ENCODE measurements at regions not wholly inside any gene's neighbourhood (a gene's known extent, or its start where the extent isn't known, plus 50 kb on each side); places are given as distances from the start of the nearest gene placed in this dataset.

DNA sequence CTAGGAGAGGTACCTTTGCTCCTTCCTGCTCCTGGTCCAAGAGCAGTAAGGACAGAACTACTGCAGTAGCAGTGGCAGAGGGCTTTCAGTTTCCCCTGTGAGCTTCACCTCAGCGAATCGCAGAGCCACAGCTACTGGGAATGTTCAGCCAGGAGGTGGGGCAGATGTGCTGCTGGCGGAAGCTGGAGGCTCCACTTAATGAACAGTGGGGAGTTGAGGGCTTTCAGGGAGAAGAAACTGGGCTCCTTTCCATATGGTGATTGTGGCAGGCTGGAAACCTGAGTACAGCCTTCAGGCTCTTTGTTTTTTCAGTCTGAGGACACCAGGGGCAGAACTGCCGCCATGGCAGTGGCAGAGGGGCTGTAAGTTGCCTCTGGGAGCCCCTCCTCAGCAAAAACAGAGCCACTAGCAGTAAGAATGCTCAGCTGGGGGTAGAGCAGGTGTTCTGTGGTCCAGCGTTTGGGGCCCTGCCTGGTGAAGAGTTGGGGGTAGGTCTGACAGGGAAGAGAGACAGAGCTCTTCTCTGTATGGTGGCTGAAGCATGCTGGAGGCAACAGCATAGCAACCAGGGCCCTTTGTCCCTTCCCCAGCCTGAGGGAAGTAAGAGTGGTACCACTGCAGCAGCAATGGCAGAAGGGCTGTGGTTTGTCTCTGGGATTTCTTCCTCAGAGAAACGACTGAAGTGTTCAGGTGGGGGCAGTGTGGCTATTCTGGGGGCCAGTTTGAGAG, 106.0 kb upstream of the GRXCR1 start:
- TF ChIP-seq POLR2AphosphoS5 (IDR thresholded peaks at IDR 0.05) (no peak), POLR2A (IDR thresholded peaks at IDR 0.05) (no peak)
- TF ChIP-seq, protein P1, sequence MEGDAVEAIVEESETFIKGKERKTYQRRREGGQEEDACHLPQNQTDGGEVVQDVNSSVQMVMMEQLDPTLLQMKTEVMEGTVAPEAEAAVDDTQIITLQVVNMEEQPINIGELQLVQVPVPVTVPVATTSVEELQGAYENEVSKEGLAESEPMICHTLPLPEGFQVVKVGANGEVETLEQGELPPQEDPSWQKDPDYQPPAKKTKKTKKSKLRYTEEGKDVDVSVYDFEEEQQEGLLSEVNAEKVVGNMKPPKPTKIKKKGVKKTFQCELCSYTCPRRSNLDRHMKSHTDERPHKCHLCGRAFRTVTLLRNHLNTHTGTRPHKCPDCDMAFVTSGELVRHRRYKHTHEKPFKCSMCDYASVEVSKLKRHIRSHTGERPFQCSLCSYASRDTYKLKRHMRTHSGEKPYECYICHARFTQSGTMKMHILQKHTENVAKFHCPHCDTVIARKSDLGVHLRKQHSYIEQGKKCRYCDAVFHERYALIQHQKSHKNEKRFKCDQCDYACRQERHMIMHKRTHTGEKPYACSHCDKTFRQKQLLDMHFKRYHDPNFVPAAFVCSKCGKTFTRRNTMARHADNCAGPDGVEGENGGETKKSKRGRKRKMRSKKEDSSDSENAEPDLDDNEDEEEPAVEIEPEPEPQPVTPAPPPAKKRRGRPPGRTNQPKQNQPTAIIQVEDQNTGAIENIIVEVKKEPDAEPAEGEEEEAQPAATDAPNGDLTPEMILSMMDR (IDR thresholded peaks at IDR 0.05), result no peak
- Histone ChIP-seq H3K4me3 (no peak overlapping the region), H3K9me3 (peaks cover 0 to 16% of the 10 kb centered on the region in 2 donors), H3K36me3 (no peaks in the 10 kb centered on the region), H3K4me1 (no peaks in the 10 kb centered on the region), H3K27ac (no peak overlapping the region), H3K27me3 (no peaks in the 10 kb centered on the region)
- intact Hi-C loops (cut with DNase I; ENCODE audit: low total_unique reads), result no loop called here
- DNase-seq (ENCODE audit: low spot score in 2 of 2), result no peak

- no peak for DNase-seq (ENCODE audit: low spot score in 2 of 2)
- intact Hi-C loops (cut with DNase I; ENCODE audit: low total_unique reads), result no loop called here
- H3K4me1 ChIP-seq, result no peaks in the 10 kb centered on the region
- no peaks in the 10 kb centered on the region for H3K27me3 ChIP-seq
- TF ChIP-seq POLR2AphosphoS5 (IDR thresholded peaks at IDR 0.05) (no peak), POLR2A (IDR thresholded peaks at IDR 0.05) (no peak)
- TF ChIP-seq, protein P1 (IDR thresholded peaks at IDR 0.05), result no peak
- H3K9me3 ChIP-seq, result peaks cover 0 to 16% of the 10 kb centered on the region in 2 donors
- H3K36me3 ChIP-seq, result no peaks in the 10 kb centered on the region
- H3K27ac ChIP-seq, result no peak overlapping the region
- no peak overlapping the region for H3K4me3 ChIP-seq
Observed at GRCh38 chr4:42785817-42786216, 106.7 kb upstream of the GRXCR1 start.

- no peaks in the 10 kb centered on the region for H3K4me1 ChIP-seq
- no peak for DNase-seq (ENCODE audit: low spot score in 2 of 2)
- H3K4me3 ChIP-seq, result no peak overlapping the region
- H3K36me3 ChIP-seq, result no peaks in the 10 kb centered on the region
- H3K27ac ChIP-seq, result no peak overlapping the region
- peaks cover 0 to 16% of the 10 kb centered on the region in 2 donors for H3K9me3 ChIP-seq
- H3K27me3 ChIP-seq, result no peaks in the 10 kb centered on the region
- TF ChIP-seq, protein P1 (IDR thresholded peaks at IDR 0.05), result no peak
- TF ChIP-seq POLR2AphosphoS5 (IDR thresholded peaks at IDR 0.05), result no peak
- TF ChIP-seq POLR2A (IDR thresholded peaks at IDR 0.05), result no peak
- intact Hi-C loops (cut with DNase I; ENCODE audit: low total_unique reads), result no loop called here
Observed at GRCh38 chr4:42781315-42781714, 111.2 kb upstream of the GRXCR1 start.

- Histone ChIP-seq H3K9me3 (no peaks in the 10 kb centered on the region), H3K27ac (no peak overlapping the region), H3K36me3 (no peaks in the 10 kb centered on the region), H3K27me3 (no peaks in the 10 kb centered on the region), H3K4me1 (no peaks in the 10 kb centered on the region), H3K4me3 (no peak overlapping the region)
- DNase-seq (ENCODE audit: low spot score in 2 of 2), result no peak
- intact Hi-C loops (cut with DNase I; ENCODE audit: low total_unique reads), result no loop called here
- TF ChIP-seq POLR2A (IDR thresholded peaks at IDR 0.05) (no peak), POLR2AphosphoS5 (IDR thresholded peaks at IDR 0.05) (no peak)
- TF ChIP-seq, protein P1 (IDR thresholded peaks at IDR 0.05), result no peak
Observed at GRCh38 chr4:42778349-42778748, 114.2 kb upstream of the GRXCR1 start.

DNA sequence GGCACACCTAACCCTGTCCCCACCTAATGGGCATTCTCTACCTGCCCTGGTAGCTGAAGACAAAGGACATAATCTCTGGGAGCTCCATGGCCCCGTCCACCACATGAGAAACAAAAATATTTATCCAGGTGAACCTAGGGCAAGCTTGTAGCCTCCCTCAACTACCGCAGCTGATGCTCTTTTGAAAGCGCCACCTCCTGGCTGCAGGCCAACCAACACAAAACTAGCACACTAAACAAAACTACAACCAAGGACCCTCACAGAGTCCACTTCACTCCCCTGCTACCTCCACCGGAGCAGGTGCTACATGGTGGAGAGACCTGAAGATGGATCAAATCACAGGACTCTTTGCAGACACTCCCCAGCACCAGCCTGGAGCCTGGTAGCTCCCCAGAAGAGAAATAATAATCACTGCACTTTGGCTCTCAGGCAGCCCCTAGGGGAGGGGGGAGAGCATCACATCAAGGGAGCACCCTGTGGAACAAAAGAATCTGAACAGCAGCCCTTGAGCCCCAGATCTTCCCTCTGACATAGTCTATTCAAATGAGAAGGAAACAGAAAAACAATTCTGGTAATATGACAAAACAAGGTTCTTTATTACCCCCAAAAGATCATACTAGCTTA, 111.3 kb upstream of the ATP8A1 start:
- Histone ChIP-seq H3K9me3 (no peaks in the 10 kb centered on the region), H3K27me3 (no peaks in the 10 kb centered on the region), H3K36me3 (no peaks in the 10 kb centered on the region), H3K4me1 (no peaks in the 10 kb centered on the region), H3K27ac (no peak overlapping the region), H3K4me3 (no peak overlapping the region)
- intact Hi-C loops (cut with DNase I; ENCODE audit: low total_unique reads), result no loop called here
- TF ChIP-seq POLR2A (IDR thresholded peaks at IDR 0.05) (no peak), POLR2AphosphoS5 (IDR thresholded peaks at IDR 0.05) (no peak)
- TF ChIP-seq, protein P1 (IDR thresholded peaks at IDR 0.05), result no peak
- DNase-seq (ENCODE audit: low spot score in 2 of 2), result no peak
